Glomerular endothelial cell (primary cell): ENCODE measurements at regions not wholly inside any gene's neighbourhood (a gene's known extent, or its start where the extent isn't known, plus 50 kb on each side); places are given as distances from the start of the nearest gene placed in this dataset.
"Not testable (repeated sequence)": the region's sequence is repeated elsewhere in the genome, so short reads cannot be mapped to it uniquely, and the experiment has no call there.

Source experiments
- DNase-seq: peaks from one replicate; pipeline ENCODE4 v3.0.0-alpha.2; 2011; ENCODE audit warnings: low read depth, low spot score; ENCODE audit errors: extremely low read depth

DNA sequence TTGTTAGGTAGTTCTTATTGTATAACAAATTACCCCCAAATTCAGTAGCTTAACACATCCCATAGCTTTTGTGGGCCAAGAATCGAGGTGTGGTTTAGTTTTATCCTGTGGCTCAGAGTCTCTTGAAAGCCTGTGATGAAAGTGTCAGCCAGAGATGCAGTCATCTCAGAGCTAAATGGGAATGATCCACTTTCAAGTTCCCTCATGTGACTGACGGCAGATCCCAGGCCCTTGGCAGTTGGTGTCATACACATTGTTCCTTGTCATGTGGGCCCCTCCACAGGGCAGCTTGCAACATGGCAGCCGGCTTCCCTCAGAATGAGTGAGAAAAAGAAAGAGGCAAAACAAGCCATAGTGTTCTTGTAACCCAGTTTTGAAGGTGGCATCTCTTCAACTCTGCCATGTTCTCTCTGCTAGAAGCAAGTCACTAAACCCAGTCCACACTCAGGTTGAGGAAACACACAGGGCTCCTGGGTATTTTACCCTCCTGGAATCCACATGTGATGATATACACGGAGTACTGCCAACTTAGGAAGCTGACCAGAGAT lies 153.1 kb upstream of the LRRC61 start:
- not testable (repeated sequence) for DNase-seq

GRCh38 chr7:150183602-150184001 lies 139.6 kb upstream of the LRRC61 start:
- not testable (repeated sequence) for DNase-seq

DNA sequence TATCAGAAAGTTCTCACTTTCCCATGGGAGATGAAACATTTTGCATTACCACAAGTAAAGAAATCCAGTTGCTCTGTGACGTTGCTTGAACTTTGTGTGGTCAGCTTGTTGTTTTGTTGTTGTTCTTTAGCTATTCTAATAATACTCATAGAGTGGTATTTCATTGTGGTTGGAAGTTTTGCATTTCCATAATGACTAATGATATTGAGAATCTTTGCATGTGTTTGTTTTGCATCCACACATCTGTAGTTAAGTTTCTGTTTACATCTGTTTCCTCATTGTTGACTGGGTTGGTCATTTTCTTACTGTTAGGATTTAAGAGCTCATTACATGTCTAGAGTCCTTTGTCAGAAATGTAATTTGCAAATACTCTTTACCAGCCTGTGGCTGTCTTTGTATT lies 133.2 kb upstream of the LRRC61 start:
- DNase-seq: not testable (repeated sequence)

- not testable (repeated sequence) for DNase-seq
These were observed 130.6 kb upstream of the LRRC61 start for GRCh38 chr7:150192541-150192940.

GRCh38 chr7:150193866-150194265 lies 129.3 kb upstream of the LRRC61 start:
- DNase-seq: not testable (repeated sequence)
